MM.1S (cell line): ENCODE measurements at regions not wholly inside any gene's neighbourhood (a gene's known extent, or its start where the extent isn't known, plus 50 kb on each side); places are given as distances from the start of the nearest gene placed in this dataset.

Experiments used
- CTCF ChIP-seq: fragments of 300-600 bp; sonication (generic); IDR thresholded peaks from 2 replicates; pipeline ENCODE4 v1.5.1; 2016; ENCODE audit warnings: antibody characterized with exemption, low read length, mixed read lengths
- EZH2 ChIP-seq: fragments of 300-600 bp; sonication (generic); optimal IDR thresholded peaks from 2 replicates; pipeline ENCODE3; 2017; ENCODE audit warnings: low read depth, mild to moderate bottlenecking, antibody characterized with exemption, low read length, mixed read lengths
- EZH2phosphoT487 ChIP-seq: fragments of 300-600 bp; sonication (generic); IDR thresholded peaks from 2 replicates; pipeline ENCODE4 v1.6.1; 2018; ENCODE audit warnings: antibody characterized with exemption, low read length

DNA sequence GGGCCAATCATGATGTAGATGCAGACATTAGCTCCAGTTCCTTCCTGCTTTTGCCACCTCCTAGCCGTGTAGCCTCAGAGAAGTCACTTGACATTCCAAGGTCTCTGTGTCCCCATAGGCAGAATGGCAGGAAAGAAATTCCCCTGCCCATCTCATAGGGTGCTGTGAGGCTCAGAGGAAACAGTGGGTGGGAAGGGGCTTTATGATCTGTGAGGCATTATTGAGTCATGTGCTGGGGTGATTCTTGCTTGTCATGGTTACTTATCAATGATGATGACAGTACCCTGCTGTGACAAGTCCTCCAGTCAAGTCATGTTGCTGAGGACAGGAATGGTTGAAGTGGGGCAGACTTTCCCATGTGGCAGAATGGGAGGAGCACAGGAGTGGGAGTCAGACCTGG, 63.7 kb downstream of the MSX1 start:
- no peak for TF ChIP-seq CTCF
- no peak for TF ChIP-seq EZH2phosphoT487
- TF ChIP-seq EZH2, result no peak
